Cardiac fibroblast (primary cell): ENCODE measurements at regions not wholly inside any gene's neighbourhood (a gene's known extent, or its start where the extent isn't known, plus 50 kb on each side); places are given as distances from the start of the nearest gene placed in this dataset.

Experiments
- DNase-seq, 2 donors: peaks; one replicate each; pipeline versions ENCODE4 v3.0.0 to v3.0.0-alpha.2; 2010; ENCODE audit warnings: low read depth in 2 of 2
- H3K4me3 ChIP-seq, 2 donors: replicated peaks in 1 of 2; 1 replicate in 1 of 2; 2 replicates in 1 of 2; pipeline ENCODE4 v1.5.1; 2011; ENCODE audit warnings: low read depth in 2 of 2, low read length in 2 of 2, mild to moderate bottlenecking in 2 of 2, moderate library complexity in 1 of 2
- TF ChIP-seq, protein P1 (sequence below): IDR thresholded peaks from one replicate; pipeline ENCODE4 v1.5.1; 2011; ENCODE audit warnings: low read depth, mild to moderate bottlenecking, low read length, inconsistent platforms

DNA sequence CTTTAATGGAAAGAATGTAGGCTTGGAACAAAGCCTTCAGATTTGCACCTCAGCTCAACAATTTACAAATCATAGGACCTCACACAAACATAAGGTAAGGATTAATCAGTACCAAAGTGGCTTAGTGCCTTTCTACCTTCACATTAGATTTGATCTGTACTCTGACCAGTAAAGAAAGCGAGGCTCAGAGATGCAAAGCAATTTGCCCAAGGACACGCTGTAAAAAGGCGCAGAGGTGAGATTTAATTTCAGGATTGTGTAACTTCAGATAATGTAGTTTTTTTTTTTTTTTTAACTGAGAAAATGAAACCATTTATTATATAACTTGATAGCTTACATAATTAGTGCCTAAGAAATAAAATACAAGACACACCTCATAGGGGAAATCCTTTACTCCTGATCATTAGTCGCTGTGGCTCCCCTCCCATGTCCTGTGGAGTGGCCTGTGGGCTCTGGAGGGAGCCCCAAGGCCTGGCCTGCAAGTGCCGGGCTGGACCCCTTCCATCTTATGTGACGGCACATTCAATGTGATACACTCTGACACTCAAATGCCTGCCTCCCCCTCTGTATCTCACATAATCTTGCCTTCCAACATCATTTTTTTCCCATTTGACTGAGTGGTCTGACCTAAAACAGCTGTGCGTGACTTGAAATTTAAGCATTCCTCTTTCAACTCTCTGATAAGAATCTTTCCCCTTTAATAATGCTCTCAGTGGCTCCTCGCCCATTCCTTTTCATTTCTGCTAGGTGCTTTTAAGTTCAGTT is 426.5 kb upstream of the DAB1 start:
- TF ChIP-seq, protein P1, sequence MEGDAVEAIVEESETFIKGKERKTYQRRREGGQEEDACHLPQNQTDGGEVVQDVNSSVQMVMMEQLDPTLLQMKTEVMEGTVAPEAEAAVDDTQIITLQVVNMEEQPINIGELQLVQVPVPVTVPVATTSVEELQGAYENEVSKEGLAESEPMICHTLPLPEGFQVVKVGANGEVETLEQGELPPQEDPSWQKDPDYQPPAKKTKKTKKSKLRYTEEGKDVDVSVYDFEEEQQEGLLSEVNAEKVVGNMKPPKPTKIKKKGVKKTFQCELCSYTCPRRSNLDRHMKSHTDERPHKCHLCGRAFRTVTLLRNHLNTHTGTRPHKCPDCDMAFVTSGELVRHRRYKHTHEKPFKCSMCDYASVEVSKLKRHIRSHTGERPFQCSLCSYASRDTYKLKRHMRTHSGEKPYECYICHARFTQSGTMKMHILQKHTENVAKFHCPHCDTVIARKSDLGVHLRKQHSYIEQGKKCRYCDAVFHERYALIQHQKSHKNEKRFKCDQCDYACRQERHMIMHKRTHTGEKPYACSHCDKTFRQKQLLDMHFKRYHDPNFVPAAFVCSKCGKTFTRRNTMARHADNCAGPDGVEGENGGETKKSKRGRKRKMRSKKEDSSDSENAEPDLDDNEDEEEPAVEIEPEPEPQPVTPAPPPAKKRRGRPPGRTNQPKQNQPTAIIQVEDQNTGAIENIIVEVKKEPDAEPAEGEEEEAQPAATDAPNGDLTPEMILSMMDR = no peak
- DNase-seq = no peak
- H3K4me3 ChIP-seq = no peak overlapping the region

GRCh38 chr1:57848406-57848805 is 424.5 kb upstream of the DAB1 start:
- TF ChIP-seq, protein P1 = no peak
- peak in 1 of 2 donors; percentile 56 for DNase-seq
- no peak overlapping the region for H3K4me3 ChIP-seq

- peak; percentile 38 to 68 for DNase-seq
- TF ChIP-seq, protein P1 = no peak
- H3K4me3 ChIP-seq = no peak overlapping the region
Observed at GRCh38 chr1:57845041-57845440, 421.2 kb upstream of the DAB1 start.

DNA sequence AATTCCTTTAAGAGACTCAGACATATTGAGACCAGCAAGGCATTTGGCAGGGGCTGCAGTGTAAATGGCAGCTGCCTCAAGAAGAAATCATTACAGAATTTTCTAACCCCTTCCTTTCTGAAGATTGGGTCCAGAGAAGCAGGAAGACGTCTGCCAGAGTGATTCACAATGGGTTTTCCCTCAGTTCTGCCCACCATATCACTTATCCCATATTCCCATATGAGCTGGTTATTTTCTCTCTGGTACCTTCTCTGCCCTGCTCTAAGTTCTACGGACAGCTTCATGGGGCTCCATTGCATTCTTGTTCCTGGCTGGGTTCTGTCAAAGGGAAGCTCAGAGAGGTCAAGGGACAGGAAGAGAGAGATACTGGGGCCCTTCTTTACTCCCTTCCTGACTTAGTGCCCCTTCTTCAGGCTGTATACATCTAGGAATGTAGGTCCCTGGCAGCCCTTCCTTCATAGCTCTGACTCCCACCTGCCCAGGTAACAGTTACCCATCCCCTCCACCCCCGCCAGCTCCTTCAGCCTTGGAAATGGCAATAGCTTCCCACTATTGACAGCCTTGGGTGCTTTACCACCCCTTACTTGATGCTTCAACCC is 420.6 kb upstream of the DAB1 start:
- no peak for DNase-seq

DNA sequence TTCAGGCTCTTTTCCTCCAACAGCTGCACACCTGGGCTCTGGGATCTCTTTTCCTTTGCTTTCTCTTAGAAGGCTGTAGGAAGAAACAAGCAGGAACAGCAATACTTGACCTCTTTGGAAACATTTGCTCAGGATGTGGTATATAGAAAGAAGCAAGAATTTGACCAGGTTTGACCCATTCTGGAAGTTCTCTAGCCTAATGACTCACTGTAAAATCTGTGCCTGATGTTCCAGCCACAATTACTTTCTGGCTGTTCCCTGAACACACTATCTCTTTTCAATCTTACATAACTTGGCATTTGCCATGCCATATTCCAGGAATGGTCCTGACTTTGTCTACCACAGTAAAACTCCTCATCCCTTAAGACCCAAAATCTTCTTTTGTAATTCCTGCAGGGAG is 419.9 kb upstream of the DAB1 start:
- DNase-seq = peak; percentile 61 to 62
- TF ChIP-seq, protein P1 = no peak
- H3K4me3 ChIP-seq = no peak overlapping the region

More for the DNA sequence above, 420.6 kb upstream of the DAB1 start:
- TF ChIP-seq, protein P1 = no peak
- H3K4me3 ChIP-seq = no peak overlapping the region

- TF ChIP-seq, protein P1 = no peak
- DNase-seq = no peak
Observed at GRCh38 chr1:57839526-57839925, 415.7 kb upstream of the DAB1 start.

More at GRCh38 chr1:57839526-57839925, 415.7 kb upstream of the DAB1 start:
- H3K4me3 ChIP-seq = no peak overlapping the region
